Calu3 (cell line): ENCODE measurements at regions not wholly inside any gene's neighbourhood (a gene's known extent, or its start where the extent isn't known, plus 50 kb on each side); places are given as distances from the start of the nearest gene placed in this dataset.
"Not testable (repeated sequence)": the region's sequence is repeated elsewhere in the genome, so short reads cannot be mapped to it uniquely, and the experiment has no call there.

Experiments used
- BruUV-seq: library from RNA; stranded (reverse); fragments of 400-500 nt; replicated peaks from 2 replicates; lab custom pipeline; 2021; lab: Mats Ljungman, UMichigan
- CTCF ChIA-PET: fragments of 300-600 bp; sonication (Branson Sonifier 250); formaldehyde crosslinking; loops from one replicate; lab custom pipeline; 2022; ENCODE audit warnings: antibody characterized with exemption; lab: Charles Lee
- DNase-seq: peaks from one replicate; pipeline ENCODE4 v3.0.0; 2022
- H3K27ac Mint-ChIP-seq: one replicate; pipeline ENCODE4 v1.8.0; 2022; ENCODE audit warnings: mixed read lengths; ENCODE audit not compliant: unreplicated experiment
- H3K27me3 Mint-ChIP-seq: one replicate; pipeline ENCODE4 v1.8.0; 2022; ENCODE audit warnings: mixed read lengths; ENCODE audit not compliant: unreplicated experiment
- H3K36me3 Mint-ChIP-seq: one replicate; pipeline ENCODE4 v1.8.0; 2022; ENCODE audit warnings: mild to moderate bottlenecking, moderate library complexity, mixed read lengths; ENCODE audit not compliant: insufficient read depth, unreplicated experiment
- H3K4me1 Mint-ChIP-seq: one replicate; pipeline ENCODE4 v1.8.0; 2022; ENCODE audit warnings: mild to moderate bottlenecking, low read depth, mixed read lengths; ENCODE audit not compliant: unreplicated experiment
- H3K4me3 Mint-ChIP-seq: one replicate; pipeline ENCODE4 v1.8.0; 2022; ENCODE audit warnings: mild to moderate bottlenecking, low read depth, moderate library complexity, mixed read lengths; ENCODE audit not compliant: unreplicated experiment
- H3K9me3 Mint-ChIP-seq: one replicate; pipeline ENCODE4 v1.8.0; 2022; ENCODE audit warnings: low read depth, mixed read lengths; ENCODE audit not compliant: unreplicated experiment
- CTCF ChIP-seq: fragments of 200-600 bp; IDR thresholded peaks from one replicate; pipeline ENCODE4 v1.8.0; 2022; ENCODE audit warnings: antibody characterized with exemption; ENCODE audit not compliant: unreplicated experiment
- intact Hi-C: fragments of 100-400 bp; cut with micrococcal nuclease; formaldehyde crosslinking; loops from one replicate; pipeline ENCODE4 v1.10.0; 2022; ENCODE audit not compliant: unreplicated experiment

GRCh38 chr13:30058429-30058828, 208.0 kb upstream of the UBL3 start:
- Mint-ChIP-seq H3K4me3 (no peak overlapping the region), H3K27me3 (no peaks in the 10 kb centered on the region), H3K9me3 (peaks cover 4% of the 10 kb centered on the region), H3K4me1 (no peaks in the 10 kb centered on the region), H3K36me3 (no peaks in the 10 kb centered on the region), H3K27ac (no peak overlapping the region)
- no peak for DNase-seq
- TF ChIP-seq CTCF: no peak
- BruUV-seq: no TSS peak
- CTCF ChIA-PET: no interaction called here
- intact Hi-C loops: no loop called here

- H3K27ac Mint-ChIP-seq, intact Hi-C loops, CTCF ChIA-PET, DNase-seq, BruUV-seq, H3K36me3 Mint-ChIP-seq, H3K4me3 Mint-ChIP-seq, H3K27me3 Mint-ChIP-seq, H3K4me1 Mint-ChIP-seq, H3K9me3 Mint-ChIP-seq: not testable (repeated sequence)
Measured at GRCh38 chr13:30054546-30054945, 204.1 kb upstream of the UBL3 start.

- no peak overlapping the region for H3K27ac Mint-ChIP-seq
- no peaks in the 10 kb centered on the region for H3K4me1 Mint-ChIP-seq
- TF ChIP-seq CTCF: no peak
- H3K27me3 Mint-ChIP-seq: no peaks in the 10 kb centered on the region
- no peaks in the 10 kb centered on the region for H3K36me3 Mint-ChIP-seq
- no TSS peak for BruUV-seq
- CTCF ChIA-PET: no interaction called here
- no peak for DNase-seq
- no peak overlapping the region for H3K4me3 Mint-ChIP-seq
- intact Hi-C loops: no loop called here
- H3K9me3 Mint-ChIP-seq: no peaks in the 10 kb centered on the region
Measured at GRCh38 chr13:30053939-30054338, 203.5 kb upstream of the UBL3 start.

GRCh38 chr13:30052120-30052519, 201.7 kb upstream of the UBL3 start:
- no peaks in the 10 kb centered on the region for H3K4me1 Mint-ChIP-seq
- intact Hi-C loops: no loop called here
- DNase-seq: no peak
- H3K36me3 Mint-ChIP-seq: no peaks in the 10 kb centered on the region
- no TSS peak for BruUV-seq
- H3K9me3 Mint-ChIP-seq: no peaks in the 10 kb centered on the region
- CTCF ChIA-PET: no interaction called here
- no peak overlapping the region for H3K27ac Mint-ChIP-seq
- no peaks in the 10 kb centered on the region for H3K27me3 Mint-ChIP-seq
- no peak for TF ChIP-seq CTCF
- H3K4me3 Mint-ChIP-seq: no peak overlapping the region

- no TSS peak for BruUV-seq
- H3K36me3 Mint-ChIP-seq: no peaks in the 10 kb centered on the region
- intact Hi-C loops: no loop called here
- no peaks in the 10 kb centered on the region for H3K9me3 Mint-ChIP-seq
- H3K27ac Mint-ChIP-seq: no peak overlapping the region
- CTCF ChIA-PET: no interaction called here
- no peak for DNase-seq
- no peak for TF ChIP-seq CTCF
- H3K4me1 Mint-ChIP-seq: no peaks in the 10 kb centered on the region
- H3K4me3 Mint-ChIP-seq: no peak overlapping the region
- no peaks in the 10 kb centered on the region for H3K27me3 Mint-ChIP-seq
Measured at GRCh38 chr13:30051531-30052060, 201.2 kb upstream of the UBL3 start.
